ENCODE measurements at regions not wholly inside any gene's neighbourhood (a gene's known extent, or its start where the extent isn't known, plus 50 kb on each side); places are given as distances from the start of the nearest gene placed in this dataset.
A peak's percentile ranks its signal among the peaks of the same experiment; 100 is the strongest.

GRCh38 chr4:188295899-188296298, 156.7 kb downstream of the TRIML1 start:
- in situ Hi-C loops (cut with MboI; ENCODE audit: low sequenced_read_pairs) (no loop called here), dilution Hi-C loops (cut with HindIII; ENCODE audit: low sequenced_read_pairs, unreplicated experiment) (no loop called here), intact Hi-C loops (cut with micrococcal nuclease) (no loop called here)
- Histone ChIP-seq H3K9me1 (ENCODE audit: insufficient read depth, low read length) (peaks cover 3% of the 10 kb centered on the region; the same call in 1 of the 2 replicates), H4K91ac (ENCODE audit: insufficient read depth, low read depth, low read length) (no peak overlapping the region), H2BK120ac (ENCODE audit: low read depth, low read length) (no peak overlapping the region), H3K9ac (ENCODE audit: low read depth, low read length) (no peak overlapping the region), H2AFZ (replicated peaks; ENCODE audit: low read length, poor library complexity) (no peak overlapping the region), H2BK15ac (ENCODE audit: low read depth, low read length) (no peak overlapping the region), H3K14ac (replicated peaks; ENCODE audit: low read depth, low read length) (no peak overlapping the region), H3K23ac (ENCODE audit: low read depth, low read length) (no peak overlapping the region), H2BK20ac (ENCODE audit: low read depth, low read length) (no peak overlapping the region), H3K36me3 (ENCODE audit: control insufficient read depth, insufficient read depth, low read length) (no peaks in the 10 kb centered on the region), H2BK5ac (ENCODE audit: low read depth, low read length, poor library complexity, severe bottlenecking) (no peak overlapping the region), H3K27me3 (ENCODE audit: control insufficient read depth, insufficient read depth, low read length) (no peaks in the 10 kb centered on the region), H3K79me1 (ENCODE audit: low read depth in 1 of 2, low read length in 2 of 2) (no peaks in the 10 kb centered on the region), H3K27ac (ENCODE audit: insufficient read depth, low read length) (no peak overlapping the region), H4K20me1 (ENCODE audit: insufficient read depth, low read length) (no peaks in the 10 kb centered on the region), H3K18ac (ENCODE audit: low read depth, low read length) (no peak overlapping the region), H3K4ac (ENCODE audit: low read depth, low read length) (no peak overlapping the region), H3K9me3 (ENCODE audit: control insufficient read depth, insufficient read depth, low read length) (no peaks in the 10 kb centered on the region), H4K8ac (ENCODE audit: low read depth in 2 of 2, low read length in 2 of 2) (no peak overlapping the region), H3K4me2 (ENCODE audit: low read depth, low read length) (no peak overlapping the region), H2AK5ac (ENCODE audit: low read depth, low read length) (no peak overlapping the region), H3K4me1 (ENCODE audit: control insufficient read depth, insufficient read depth, low read length) (peaks cover 2% of the 10 kb centered on the region; the same call in 1 of the 2 replicates), H4K5ac (ENCODE audit: low read depth, low read length) (no peak overlapping the region), H3K56ac (ENCODE audit: extremely low read depth, insufficient read depth, low read length) (no peak overlapping the region), H3K4me3 (ENCODE audit: insufficient read depth, low read depth, low read length) (no peak overlapping the region), H2AK9ac (replicated peaks; ENCODE audit: low read depth, low read length, poor library complexity) (no peak overlapping the region)
- BruUV-seq (replicated peaks) = no TSS peak
- CTCF ChIA-PET = no interaction called here
- POLR2A ChIA-PET (ENCODE audit: unreplicated experiment) = no interaction called here
- DNase-seq (peak; percentile 70), ATAC-seq (ENCODE audit: low read depth) (no peak)
- TF ChIP-seq BHLHE40 (IDR thresholded peaks at IDR 0.05; ENCODE audit: low read depth, low read length) (no peak), SMC3 (IDR thresholded peaks at IDR 0.05; ENCODE audit: low read depth, low read length) (no peak), USF2 (IDR thresholded peaks at IDR 0.05; ENCODE audit: low read depth, low read length) (peak; percentile 30; the same call in 1 of the 2 replicates), CEBPB (IDR thresholded peaks at IDR 0.05; ENCODE audit: low read depth, low read length) (peak; percentile 74), MAFK (IDR thresholded peaks at IDR 0.05; ENCODE audit: low read depth, low read length) (no peak)
- TF ChIP-seq, protein P1, sequence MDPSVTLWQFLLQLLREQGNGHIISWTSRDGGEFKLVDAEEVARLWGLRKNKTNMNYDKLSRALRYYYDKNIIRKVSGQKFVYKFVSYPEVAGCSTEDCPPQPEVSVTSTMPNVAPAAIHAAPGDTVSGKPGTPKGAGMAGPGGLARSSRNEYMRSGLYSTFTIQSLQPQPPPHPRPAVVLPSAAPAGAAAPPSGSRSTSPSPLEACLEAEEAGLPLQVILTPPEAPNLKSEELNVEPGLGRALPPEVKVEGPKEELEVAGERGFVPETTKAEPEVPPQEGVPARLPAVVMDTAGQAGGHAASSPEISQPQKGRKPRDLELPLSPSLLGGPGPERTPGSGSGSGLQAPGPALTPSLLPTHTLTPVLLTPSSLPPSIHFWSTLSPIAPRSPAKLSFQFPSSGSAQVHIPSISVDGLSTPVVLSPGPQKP (IDR thresholded peaks at IDR 0.05; ENCODE audit: borderline replicate concordance, low read depth, low read length) = no peak
- no CpG with 5 or more reads among the region's 1 CpG for WGBS, 2 experiments (ENCODE audit: extremely low coverage in 2 of 2, insufficient read length in 1 of 2)

Measured in IMR-90 (cell line).